Keratinocyte (primary cell): ENCODE measurements at regions not wholly inside any gene's neighbourhood (a gene's known extent, or its start where the extent isn't known, plus 50 kb on each side); places are given as distances from the start of the nearest gene placed in this dataset.
A peak's percentile ranks its signal among the peaks of the same experiment; 100 is the strongest.

Experiments used
- DNase-seq: peaks from one replicate; pipeline ENCODE4 v3.0.0-alpha.2; 2011; ENCODE audit warnings: low read depth, missing footprints, low spot score
- FAIRE-seq: peaks from 2 replicates; lab custom pipeline; 2011; peaks lifted over from hg19 to GRCh38; lab: Jason Lieb, UNC
- H2AFZ ChIP-seq: 2 replicates; pipeline ENCODE4 v1.6.0; 2012; ENCODE audit warnings: low read length, control low read depth, inconsistent platforms; ENCODE audit not compliant: control insufficient read depth
- H3K27ac ChIP-seq: 2 replicates; pipeline ENCODE4 v1.5.1; 2011; ENCODE audit warnings: low read length; ENCODE audit not compliant: control insufficient read depth, insufficient read depth
- H3K27me3 ChIP-seq: 3 replicates; pipeline ENCODE4 v1.6.0; 2011; ENCODE audit warnings: low read length; ENCODE audit not compliant: control insufficient read depth, insufficient read depth; ENCODE audit errors: extremely low read depth
- H3K36me3 ChIP-seq, 2 experiments: 2 replicates in 1 of 2; 3 replicates in 1 of 2; pipeline ENCODE4 v1.5.1; 2011; ENCODE audit warnings: low read length in 2 of 2, mild to moderate bottlenecking in 1 of 2; ENCODE audit not compliant: control insufficient read depth in 2 of 2, insufficient read depth in 2 of 2; ENCODE audit errors: extremely low read depth in 1 of 2
- H3K4me1 ChIP-seq: 3 replicates; pipeline ENCODE4 v1.5.1; 2011; ENCODE audit warnings: low read length; ENCODE audit not compliant: control insufficient read depth, insufficient read depth; ENCODE audit errors: extremely low read depth
- H3K4me2 ChIP-seq: 3 replicates; pipeline ENCODE4 v1.6.0; 2011; ENCODE audit warnings: low read depth, low read length; ENCODE audit not compliant: control insufficient read depth, insufficient read depth; ENCODE audit errors: extremely low read depth
- H3K4me3 ChIP-seq, 3 experiments: fragments of 200-600 bp in 1 of 3; sonication (generic) in 1 of 3; 2 replicates in 2 of 3; 3 replicates in 1 of 3; pipeline ENCODE4 v1.5.1; 2011 to 2016; ENCODE audit warnings: low read length in 3 of 3, mild to moderate bottlenecking in 3 of 3, control low read depth in 2 of 3, inconsistent platforms in 1 of 3, low read depth in 1 of 3, mixed read lengths in 1 of 3, mixed run types in 1 of 3, moderate library complexity in 1 of 3; ENCODE audit not compliant: control insufficient read depth in 2 of 3, insufficient read depth in 2 of 3; ENCODE audit errors: extremely low read depth in 1 of 3
- H3K79me2 ChIP-seq: 2 replicates; pipeline ENCODE4 v1.6.0; 2012; ENCODE audit warnings: low read length; ENCODE audit not compliant: control insufficient read depth, insufficient read depth
- H3K9ac ChIP-seq: 3 replicates; pipeline ENCODE4 v1.6.0; 2011; ENCODE audit warnings: low read length; ENCODE audit not compliant: control insufficient read depth, insufficient read depth; ENCODE audit errors: extremely low read depth
- H3K9me1 ChIP-seq: 3 replicates; pipeline ENCODE4 v1.6.0; 2011; ENCODE audit warnings: low read length; ENCODE audit not compliant: control insufficient read depth, insufficient read depth; ENCODE audit errors: extremely low read depth
- H3K9me3 ChIP-seq: 2 replicates; pipeline ENCODE4 v1.5.1; 2012; ENCODE audit warnings: low read depth, low read length; ENCODE audit not compliant: control insufficient read depth
- H4K20me1 ChIP-seq: 3 replicates; pipeline ENCODE4 v1.6.0; 2011; ENCODE audit warnings: low read length; ENCODE audit not compliant: control insufficient read depth, insufficient read depth; ENCODE audit errors: extremely low read depth
- EZH2 ChIP-seq: IDR thresholded peaks from one replicate; pipeline ENCODE4 v1.6.1; 2012; ENCODE audit warnings: inconsistent platforms, mild to moderate bottlenecking, low read length, moderate library complexity
- dilution Hi-C: fragments of 300-500 bp; cut with MboI; formaldehyde crosslinking; loops from one replicate; pipeline ENCODE4 v1.7.0; 2020; ENCODE audit warnings: low sequenced_read_pairs; ENCODE audit not compliant: extremely low pct_ligation_motif_present
- TF ChIP-seq, protein P1 (sequence below), 3 experiments: IDR thresholded peaks in 1 of 3; conservative IDR thresholded peaks in 1 of 3; optimal IDR thresholded peaks in 1 of 3; 2 replicates in 2 of 3; 3 replicates in 1 of 3; pipeline versions ENCODE3 to v1.5.1; 2011; ENCODE audit warnings: low read length in 3 of 3, mild to moderate bottlenecking in 3 of 3, moderate library complexity in 2 of 3, control low read depth in 1 of 3, inconsistent platforms in 1 of 3; ENCODE audit not compliant: insufficient read depth in 2 of 3; ENCODE audit errors: extremely low read depth in 1 of 3

DNA sequence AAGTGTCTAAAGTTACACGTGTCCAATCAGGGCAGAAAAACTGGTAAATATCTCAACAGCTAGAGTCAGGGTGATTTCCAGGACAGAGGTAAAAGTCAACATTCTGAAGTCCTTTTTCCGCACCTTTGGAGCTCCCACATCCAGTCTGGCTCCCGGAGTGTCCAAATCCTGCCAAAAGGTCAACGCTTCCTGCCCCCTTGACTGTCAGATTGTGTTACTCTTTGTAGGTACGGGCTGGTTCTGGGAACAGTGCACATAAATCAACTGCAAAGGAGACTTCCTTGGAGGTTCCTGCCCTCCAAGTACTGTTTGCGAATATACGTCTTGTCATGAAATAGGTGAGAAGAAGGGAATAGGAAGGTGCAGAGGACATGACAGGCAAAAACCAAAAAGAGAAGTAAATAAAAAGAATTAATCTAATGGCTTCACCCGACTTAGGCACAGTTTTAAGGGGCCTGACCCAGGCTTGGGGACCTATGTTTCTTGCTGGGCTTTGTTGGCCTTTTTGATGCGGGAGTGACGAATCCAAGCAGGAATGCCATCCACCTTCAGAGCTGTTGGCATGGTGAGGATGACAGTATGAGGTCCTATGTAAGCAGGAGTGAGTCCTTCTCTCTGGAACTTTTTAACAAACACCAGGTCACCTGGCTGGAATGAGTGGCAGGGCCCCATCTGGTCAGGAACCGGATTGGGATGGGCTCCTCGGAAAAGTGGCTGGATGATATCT lies 155.4 kb downstream of the TRIM27 start:
- dilution Hi-C loops: no loop called here
- Histone ChIP-seq H3K9me3 (no peaks in the 10 kb centered on the region), H3K36me3 (no peaks in the 10 kb centered on the region), H3K9ac (no peak overlapping the region), H3K4me1 (peaks cover 4% of the 10 kb centered on the region), H3K4me2 (no peak overlapping the region), H3K27ac (no peak overlapping the region), H3K79me2 (no peaks in the 10 kb centered on the region), H2AFZ (no peak overlapping the region), H3K27me3 (peaks cover 100% of the 10 kb centered on the region), H3K4me3 (no peak overlapping the region), H4K20me1 (no peaks in the 10 kb centered on the region), H3K9me1 (no peaks in the 10 kb centered on the region)
- peak; percentile 15 for TF ChIP-seq EZH2
- TF ChIP-seq, protein P1, sequence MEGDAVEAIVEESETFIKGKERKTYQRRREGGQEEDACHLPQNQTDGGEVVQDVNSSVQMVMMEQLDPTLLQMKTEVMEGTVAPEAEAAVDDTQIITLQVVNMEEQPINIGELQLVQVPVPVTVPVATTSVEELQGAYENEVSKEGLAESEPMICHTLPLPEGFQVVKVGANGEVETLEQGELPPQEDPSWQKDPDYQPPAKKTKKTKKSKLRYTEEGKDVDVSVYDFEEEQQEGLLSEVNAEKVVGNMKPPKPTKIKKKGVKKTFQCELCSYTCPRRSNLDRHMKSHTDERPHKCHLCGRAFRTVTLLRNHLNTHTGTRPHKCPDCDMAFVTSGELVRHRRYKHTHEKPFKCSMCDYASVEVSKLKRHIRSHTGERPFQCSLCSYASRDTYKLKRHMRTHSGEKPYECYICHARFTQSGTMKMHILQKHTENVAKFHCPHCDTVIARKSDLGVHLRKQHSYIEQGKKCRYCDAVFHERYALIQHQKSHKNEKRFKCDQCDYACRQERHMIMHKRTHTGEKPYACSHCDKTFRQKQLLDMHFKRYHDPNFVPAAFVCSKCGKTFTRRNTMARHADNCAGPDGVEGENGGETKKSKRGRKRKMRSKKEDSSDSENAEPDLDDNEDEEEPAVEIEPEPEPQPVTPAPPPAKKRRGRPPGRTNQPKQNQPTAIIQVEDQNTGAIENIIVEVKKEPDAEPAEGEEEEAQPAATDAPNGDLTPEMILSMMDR (optimal IDR thresholded peaks at IDR 0.05 in 1 of 3, IDR thresholded peaks at IDR 0.05 in 1 of 3, conservative IDR thresholded peaks at IDR 0.05 in 1 of 3; ENCODE audit: extremely low read depth in 1 of 3, insufficient read depth in 2 of 3, low read length in 3 of 3): no peak
- FAIRE-seq (no peak), DNase-seq (no peak)

DNA sequence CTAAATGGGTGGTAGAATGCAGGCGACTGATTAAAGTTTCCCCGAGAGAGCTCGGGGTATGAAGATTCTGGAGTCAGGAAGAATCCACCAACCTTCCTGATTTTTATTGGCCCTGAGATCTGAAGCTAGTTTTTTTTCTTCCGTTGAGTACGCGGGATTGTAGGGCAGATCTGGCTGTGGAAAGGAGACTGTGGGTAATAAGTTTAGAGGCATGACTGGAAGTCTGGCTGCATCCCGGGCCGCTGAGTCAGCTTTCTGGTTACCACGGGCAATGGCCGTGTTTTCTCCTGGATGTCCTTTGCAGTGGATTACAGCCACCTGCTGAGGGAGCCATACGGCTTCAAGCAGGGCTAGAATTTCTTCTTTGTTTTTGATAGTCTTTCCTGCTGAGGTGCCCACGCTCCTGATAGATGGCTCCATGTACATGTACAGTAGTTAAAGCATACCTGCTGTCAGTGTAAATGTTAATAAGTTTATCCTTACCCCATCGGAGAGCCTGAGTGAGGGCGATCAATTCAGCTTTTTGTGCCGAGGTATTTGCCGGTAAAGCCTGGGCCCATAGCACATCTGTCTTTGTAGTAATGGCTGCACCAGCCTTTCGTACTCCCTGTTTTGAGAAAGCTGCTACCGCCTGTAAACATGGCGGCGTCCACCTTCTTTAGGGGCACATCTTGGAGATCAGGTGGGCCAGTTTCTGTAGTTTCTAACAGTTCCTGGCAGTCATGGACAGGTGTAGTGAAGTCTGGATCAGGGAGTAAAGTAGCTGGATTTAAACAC lies 154.0 kb downstream of the TRIM27 start:
- H3K9ac ChIP-seq: no peak overlapping the region
- no peaks in the 10 kb centered on the region for H3K9me3 ChIP-seq
- dilution Hi-C loops: no loop called here
- peak overlapping the region; percentile 35 for H3K4me2 ChIP-seq
- H3K4me3 ChIP-seq: no peak overlapping the region
- TF ChIP-seq EZH2: no peak
- TF ChIP-seq, protein P1 (optimal IDR thresholded peaks at IDR 0.05 in 1 of 3, IDR thresholded peaks at IDR 0.05 in 1 of 3, conservative IDR thresholded peaks at IDR 0.05 in 1 of 3; ENCODE audit: extremely low read depth in 1 of 3, insufficient read depth in 2 of 3, low read length in 3 of 3): peak; percentile 34 to 35 (median 34)
- no peak overlapping the region for H3K27ac ChIP-seq
- H3K27me3 ChIP-seq: peaks cover 100% of the 10 kb centered on the region
- no peaks in the 10 kb centered on the region for H3K36me3 ChIP-seq
- DNase-seq (no peak), FAIRE-seq (peak; percentile 44)
- H3K9me1 ChIP-seq: no peaks in the 10 kb centered on the region
- H2AFZ ChIP-seq: no peak overlapping the region
- no peaks in the 10 kb centered on the region for H4K20me1 ChIP-seq
- peaks cover 4% of the 10 kb centered on the region for H3K4me1 ChIP-seq
- no peaks in the 10 kb centered on the region for H3K79me2 ChIP-seq
